HEK293 (cell line): ENCODE measurements at regions not wholly inside any gene's neighbourhood (a gene's known extent, or its start where the extent isn't known, plus 50 kb on each side); places are given as distances from the start of the nearest gene placed in this dataset.

Experiments
- CTCF ChIA-PET: fragments of 350-600 bp; formaldehyde crosslinking; extraction: SDS; loops from one replicate; lab custom pipeline; 2021; ENCODE audit warnings: antibody characterized with exemption; lab: Yijun Ruan, JAX
- POLR2A ChIA-PET: fragments of 300-600 bp; formaldehyde crosslinking; extraction: SDS; loops from one replicate; lab custom pipeline; 2020; ENCODE audit warnings: antibody characterized with exemption, inconsistent platforms; lab: Yijun Ruan, JAX
- H3K27ac ChIP-seq: fragments of 200-500 bp; sonication (Bioruptor generic); 2 replicates; pipeline ENCODE4 v1.5.1; 2014; ENCODE audit warnings: low read depth, low read length, control low read depth, inconsistent platforms; ENCODE audit errors: extremely low read depth
- H3K36me3 ChIP-seq, 2 experiments: fragments of 200-500 bp in 1 of 2; sonication (Bioruptor generic) in 1 of 2; 1 replicate in 1 of 2; 2 replicates in 1 of 2; pipeline ENCODE4 v1.5.1; 2014 to 2017; ENCODE audit warnings: inconsistent platforms in 2 of 2, low read length in 2 of 2; ENCODE audit not compliant: control insufficient read depth in 2 of 2, insufficient read depth in 1 of 2
- H3K4me1 ChIP-seq: fragments of 200-500 bp; sonication (Bioruptor generic); 2 replicates; pipeline ENCODE4 v1.5.1; 2014; ENCODE audit warnings: mild to moderate bottlenecking, low read length, inconsistent platforms; ENCODE audit not compliant: control insufficient read depth, insufficient read depth
- H3K4me3 ChIP-seq: 2 replicates; pipeline ENCODE4 v1.5.1; 2011; ENCODE audit warnings: low read depth, mild to moderate bottlenecking, control low read depth, low read length, moderate library complexity
- H3K9me3 ChIP-seq: fragments of 200-500 bp; sonication (Bioruptor generic); 2 replicates; pipeline ENCODE4 v1.5.1; 2014; ENCODE audit warnings: low read depth, low read length, inconsistent platforms; ENCODE audit not compliant: control insufficient read depth, insufficient read depth
- HOXA7 ChIP-seq: sonication (generic); formaldehyde crosslinking; IDR thresholded peaks from 2 replicates; pipeline ENCODE4 v1.8.1; 2022; ENCODE audit warnings: missing genetic modification reagents, borderline replicate concordance
- IKZF3 ChIP-seq: fragments of 450-650 bp; IDR thresholded peaks from 2 replicates; pipeline ENCODE4 v1.5.0; 2018; ENCODE audit warnings: missing biosample characterization, mild to moderate bottlenecking, missing genetic modification characterization, moderate library complexity
- KLF16 ChIP-seq: fragments of 450-650 bp; formaldehyde crosslinking; IDR thresholded peaks from 2 replicates; pipeline ENCODE4 v1.5.1; 2017; ENCODE audit warnings: missing biosample characterization, missing genetic modification characterization
- MZF1 ChIP-seq: fragments of 450-650 bp; formaldehyde crosslinking; IDR thresholded peaks from 2 replicates; pipeline ENCODE4 v1.5.1; 2017; ENCODE audit warnings: missing biosample characterization, missing genetic modification characterization, borderline replicate concordance
- ZBTB7A ChIP-seq: fragments of 450-650 bp; formaldehyde crosslinking; IDR thresholded peaks from 2 replicates; pipeline ENCODE4 v1.5.1; 2016; ENCODE audit warnings: low read depth, missing biosample characterization, missing genetic modification characterization
- ZFP69B ChIP-seq: fragments of 450-650 bp; formaldehyde crosslinking; IDR thresholded peaks from 2 replicates; pipeline ENCODE4 v1.5.1; 2016; ENCODE audit warnings: missing biosample characterization, missing genetic modification characterization
- ZNF157 ChIP-seq: fragments of 450-650 bp; formaldehyde crosslinking; IDR thresholded peaks from 2 replicates; pipeline ENCODE4 v1.5.1; 2016; ENCODE audit warnings: missing biosample characterization, missing genetic modification characterization
- ZNF174 ChIP-seq: fragments of 450-650 bp; formaldehyde crosslinking; IDR thresholded peaks from 2 replicates; pipeline ENCODE4 v1.5.0; 2017; ENCODE audit warnings: missing biosample characterization, mild to moderate bottlenecking, missing genetic modification characterization
- ZNF184 ChIP-seq: fragments of 450-650 bp; IDR thresholded peaks from 2 replicates; pipeline ENCODE4 v1.5.1; 2018; ENCODE audit warnings: missing biosample characterization, mild to moderate bottlenecking, missing genetic modification characterization
- ZNF404 ChIP-seq: fragments of 450-650 bp; formaldehyde crosslinking; IDR thresholded peaks from 2 replicates; pipeline ENCODE4 v1.5.1; 2017; ENCODE audit warnings: missing biosample characterization, missing genetic modification characterization
- ZNF501 ChIP-seq: fragments of 450-650 bp; formaldehyde crosslinking; IDR thresholded peaks from 2 replicates; pipeline ENCODE4 v1.5.1; 2016; ENCODE audit warnings: missing biosample characterization, missing genetic modification characterization
- ZNF677 ChIP-seq: fragments of 450-650 bp; IDR thresholded peaks from 2 replicates; pipeline ENCODE4 v1.5.0; 2018; ENCODE audit warnings: missing biosample characterization, mild to moderate bottlenecking, missing genetic modification characterization, moderate library complexity
- ZSCAN30 ChIP-seq: fragments of 450-650 bp; IDR thresholded peaks from 2 replicates; pipeline ENCODE4 v1.5.1; 2018; ENCODE audit warnings: missing biosample characterization, mild to moderate bottlenecking, missing genetic modification characterization, moderate library complexity
- TF ChIP-seq, protein P1 (sequence below): fragments of 450-650 bp; formaldehyde crosslinking; IDR thresholded peaks from 2 replicates; pipeline ENCODE4 v1.5.1; 2017; ENCODE audit warnings: missing biosample characterization, missing genetic modification characterization
- TF ChIP-seq, protein P2 (sequence below): fragments of 450-650 bp; formaldehyde crosslinking; IDR thresholded peaks from 2 replicates; pipeline ENCODE4 v1.5.1; 2016; ENCODE audit warnings: missing biosample characterization, missing genetic modification characterization
- TF ChIP-seq, protein P3 (sequence below): fragments of 450-650 bp; formaldehyde crosslinking; IDR thresholded peaks from 2 replicates; pipeline ENCODE4 v1.5.1; 2016; ENCODE audit warnings: missing biosample characterization, missing genetic modification characterization
- TF ChIP-seq, protein P4 (sequence below): fragments of 450-650 bp; formaldehyde crosslinking; IDR thresholded peaks from 2 replicates; pipeline ENCODE4 v1.5.1; 2016; ENCODE audit warnings: missing biosample characterization, missing genetic modification characterization

DNA sequence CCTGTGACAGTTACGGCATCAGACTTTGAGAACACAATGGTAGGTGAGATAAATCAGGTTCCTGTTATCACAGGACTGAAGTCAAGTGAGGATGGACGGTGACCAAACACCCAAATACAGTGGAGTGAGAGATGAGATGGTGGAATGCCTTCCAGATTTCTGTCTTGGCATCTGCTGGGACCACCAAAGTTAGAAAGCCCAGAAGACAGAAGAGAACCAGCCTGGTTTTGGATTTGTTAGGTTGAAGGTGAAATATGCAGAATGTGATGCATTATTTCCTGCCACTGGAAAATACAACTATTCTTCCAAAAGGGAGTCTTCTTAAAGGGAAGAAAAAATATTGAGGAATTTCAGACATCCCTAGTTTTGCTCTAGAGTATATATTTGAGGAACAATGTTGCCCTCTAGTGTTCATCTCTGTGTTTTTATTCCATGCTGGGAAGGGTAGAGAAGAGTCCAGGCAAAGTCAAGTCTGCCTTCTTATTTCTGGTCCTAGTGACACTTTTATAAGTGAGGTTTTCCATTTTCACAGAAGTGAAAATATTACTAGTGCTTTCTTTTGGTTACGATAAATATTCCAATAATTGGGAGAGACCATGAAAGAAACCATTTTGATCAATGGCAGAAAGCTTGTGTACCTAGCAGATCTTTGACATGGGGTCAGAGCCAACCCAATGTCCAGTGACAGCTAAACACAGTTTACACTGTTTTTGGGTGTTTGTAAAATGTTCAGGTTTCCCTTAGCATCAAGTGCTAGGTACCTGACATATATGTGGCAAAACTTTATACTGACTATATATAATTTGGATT is 142.3 kb upstream of the ANKH start (continued):
- TF ChIP-seq, protein P1, sequence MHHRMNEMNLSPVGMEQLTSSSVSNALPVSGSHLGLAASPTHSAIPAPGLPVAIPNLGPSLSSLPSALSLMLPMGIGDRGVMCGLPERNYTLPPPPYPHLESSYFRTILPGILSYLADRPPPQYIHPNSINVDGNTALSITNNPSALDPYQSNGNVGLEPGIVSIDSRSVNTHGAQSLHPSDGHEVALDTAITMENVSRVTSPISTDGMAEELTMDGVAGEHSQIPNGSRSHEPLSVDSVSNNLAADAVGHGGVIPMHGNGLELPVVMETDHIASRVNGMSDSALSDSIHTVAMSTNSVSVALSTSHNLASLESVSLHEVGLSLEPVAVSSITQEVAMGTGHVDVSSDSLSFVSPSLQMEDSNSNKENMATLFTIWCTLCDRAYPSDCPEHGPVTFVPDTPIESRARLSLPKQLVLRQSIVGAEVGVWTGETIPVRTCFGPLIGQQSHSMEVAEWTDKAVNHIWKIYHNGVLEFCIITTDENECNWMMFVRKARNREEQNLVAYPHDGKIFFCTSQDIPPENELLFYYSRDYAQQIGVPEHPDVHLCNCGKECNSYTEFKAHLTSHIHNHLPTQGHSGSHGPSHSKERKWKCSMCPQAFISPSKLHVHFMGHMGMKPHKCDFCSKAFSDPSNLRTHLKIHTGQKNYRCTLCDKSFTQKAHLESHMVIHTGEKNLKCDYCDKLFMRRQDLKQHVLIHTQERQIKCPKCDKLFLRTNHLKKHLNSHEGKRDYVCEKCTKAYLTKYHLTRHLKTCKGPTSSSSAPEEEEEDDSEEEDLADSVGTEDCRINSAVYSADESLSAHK (tag by site-specific recombination): no peak
- TF ChIP-seq ZNF184 (tag by site-specific recombination) (no peak), ZNF501 (tag by site-specific recombination) (no peak), IKZF3 (tag by site-specific recombination) (peak; percentile 73), ZFP69B (no peak), MZF1 (tag by site-specific recombination) (0 out of 2 replicates have a peak, but pooled peaks have one; percentile 11)
- TF ChIP-seq, protein P2, sequence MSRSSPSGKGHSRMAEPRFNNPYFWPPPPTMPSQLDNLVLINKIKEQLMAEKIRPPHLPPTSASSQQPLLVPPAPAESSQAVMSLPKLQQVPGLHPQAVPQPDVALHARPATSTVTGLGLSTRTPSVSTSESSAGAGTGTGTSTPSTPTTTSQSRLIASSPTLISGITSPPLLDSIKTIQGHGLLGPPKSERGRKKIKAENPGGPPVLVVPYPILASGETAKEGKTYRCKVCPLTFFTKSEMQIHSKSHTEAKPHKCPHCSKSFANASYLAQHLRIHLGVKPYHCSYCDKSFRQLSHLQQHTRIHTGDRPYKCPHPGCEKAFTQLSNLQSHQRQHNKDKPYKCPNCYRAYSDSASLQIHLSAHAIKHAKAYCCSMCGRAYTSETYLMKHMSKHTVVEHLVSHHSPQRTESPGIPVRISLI (tag by site-specific recombination): 0 out of 2 replicates have a peak, but pooled peaks have one; percentile 8

DNA sequence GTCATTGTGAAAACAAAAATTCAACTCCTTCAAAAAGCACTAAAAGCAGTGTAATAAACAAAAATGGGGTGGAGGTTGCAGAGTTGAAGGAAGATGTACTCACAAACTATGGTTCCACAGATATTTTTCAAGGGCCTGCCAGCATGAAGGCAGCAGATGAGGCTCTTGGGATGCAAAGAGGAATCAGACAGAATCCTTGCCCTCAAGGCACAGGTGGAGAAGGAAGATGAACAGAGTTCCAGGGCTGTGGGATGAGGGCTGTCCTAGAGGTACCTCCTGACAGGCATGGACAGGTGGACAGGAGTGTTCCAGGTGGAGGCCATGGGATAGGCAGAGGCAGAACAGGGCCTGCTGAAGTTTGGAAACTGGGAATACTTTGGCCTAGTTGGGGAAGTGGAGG is 140.5 kb upstream of the ANKH start:
- Histone ChIP-seq H3K4me3 (no peak overlapping the region), H3K27ac (no peak overlapping the region), H3K9me3 (no peaks in the 10 kb centered on the region), H3K4me1 (peaks cover 24% of the 10 kb centered on the region), H3K36me3 (no peaks in the 10 kb centered on the region)
- ChIA-PET POLR2A (no interaction called here), CTCF (interaction anchor here (0.5 to 3.4 kb wide), 4 partner anchors 9 to 327 kb away, joined by 4 to 30 read pairs (median 5); no protein-coding TSS in a partner anchor)
- TF ChIP-seq ZNF174 (no peak), HOXA7 (no peak), ZSCAN30 (tag by site-specific recombination) (no peak), ZBTB7A (no peak), ZNF404 (tag by site-specific recombination) (no peak), MZF1 (tag by site-specific recombination) (no peak), ZNF677 (no peak)
- TF ChIP-seq, protein P3, sequence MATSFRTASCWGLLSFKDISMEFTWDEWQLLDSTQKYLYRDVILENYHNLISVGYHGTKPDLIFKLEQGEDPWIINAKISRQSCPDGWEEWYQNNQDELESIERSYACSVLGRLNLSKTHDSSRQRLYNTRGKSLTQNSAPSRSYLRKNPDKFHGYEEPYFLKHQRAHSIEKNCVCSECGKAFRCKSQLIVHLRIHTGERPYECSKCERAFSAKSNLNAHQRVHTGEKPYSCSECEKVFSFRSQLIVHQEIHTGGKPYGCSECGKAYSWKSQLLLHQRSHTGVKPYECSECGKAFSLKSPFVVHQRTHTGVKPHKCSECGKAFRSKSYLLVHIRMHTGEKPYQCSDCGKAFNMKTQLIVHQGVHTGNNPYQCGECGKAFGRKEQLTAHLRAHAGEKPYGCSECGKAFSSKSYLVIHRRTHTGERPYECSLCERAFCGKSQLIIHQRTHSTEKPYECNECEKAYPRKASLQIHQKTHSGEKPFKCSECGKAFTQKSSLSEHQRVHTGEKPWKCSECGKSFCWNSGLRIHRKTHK (tag by site-specific recombination): no peak
- TF ChIP-seq, protein P4, sequence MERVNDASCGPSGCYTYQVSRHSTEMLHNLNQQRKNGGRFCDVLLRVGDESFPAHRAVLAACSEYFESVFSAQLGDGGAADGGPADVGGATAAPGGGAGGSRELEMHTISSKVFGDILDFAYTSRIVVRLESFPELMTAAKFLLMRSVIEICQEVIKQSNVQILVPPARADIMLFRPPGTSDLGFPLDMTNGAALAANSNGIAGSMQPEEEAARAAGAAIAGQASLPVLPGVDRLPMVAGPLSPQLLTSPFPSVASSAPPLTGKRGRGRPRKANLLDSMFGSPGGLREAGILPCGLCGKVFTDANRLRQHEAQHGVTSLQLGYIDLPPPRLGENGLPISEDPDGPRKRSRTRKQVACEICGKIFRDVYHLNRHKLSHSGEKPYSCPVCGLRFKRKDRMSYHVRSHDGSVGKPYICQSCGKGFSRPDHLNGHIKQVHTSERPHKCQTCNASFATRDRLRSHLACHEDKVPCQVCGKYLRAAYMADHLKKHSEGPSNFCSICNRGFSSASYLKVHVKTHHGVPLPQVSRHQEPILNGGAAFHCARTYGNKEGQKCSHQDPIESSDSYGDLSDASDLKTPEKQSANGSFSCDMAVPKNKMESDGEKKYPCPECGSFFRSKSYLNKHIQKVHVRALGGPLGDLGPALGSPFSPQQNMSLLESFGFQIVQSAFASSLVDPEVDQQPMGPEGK (tag by site-specific recombination): no peak
- TF ChIP-seq, all 188 proteins: peak for 0

DNA sequence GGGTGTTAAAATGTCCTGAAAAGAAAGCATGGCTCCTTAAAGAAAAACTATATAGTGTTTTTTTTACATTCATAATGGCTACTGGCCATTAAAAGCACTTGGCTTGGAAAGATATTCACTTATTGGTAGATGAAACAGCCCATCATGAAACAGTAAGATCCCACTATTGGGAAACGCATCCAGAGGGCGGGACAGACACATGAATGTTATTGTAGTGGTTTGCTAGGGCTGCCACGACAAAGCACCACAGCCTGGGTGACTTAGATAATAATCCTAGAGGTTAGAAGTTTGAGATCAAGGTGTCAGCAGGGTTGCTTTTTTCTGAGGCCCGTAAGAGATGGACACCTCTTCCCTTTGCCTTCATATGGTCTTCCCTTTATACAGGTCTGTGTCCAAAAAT is 139.4 kb upstream of the ANKH start:
- Histone ChIP-seq H3K27ac (no peak overlapping the region), H3K4me1 (peaks cover 24% of the 10 kb centered on the region), H3K4me3 (no peak overlapping the region), H3K9me3 (no peaks in the 10 kb centered on the region), H3K36me3 (no peaks in the 10 kb centered on the region)
- TF ChIP-seq ZNF157 (tag by site-specific recombination) (peak; percentile 88), KLF16 (tag by site-specific recombination) (no peak)
- ChIA-PET CTCF (interaction anchor here (0.6 to 2.1 kb wide), 3 partner anchors 284 to 354 kb away, joined by 3 to 21 read pairs (median 3); no protein-coding TSS in a partner anchor), POLR2A (interaction anchor here (0.6 kb wide), 1 partner anchor 249 kb away, joined by 3 read pairs; no protein-coding TSS in a partner anchor)
